Type B pancreatic cell (in vitro differentiated cells): ENCODE measurements at regions not wholly inside any gene's neighbourhood (a gene's known extent, or its start where the extent isn't known, plus 50 kb on each side); places are given as distances from the start of the nearest gene placed in this dataset.

Source experiments
- DNase-seq: peaks from one replicate; pipeline ENCODE4 v3.0.0; 2021; ENCODE audit warnings: mixed read lengths; ENCODE audit not compliant: unreplicated experiment; ENCODE audit errors: extremely low spot score
- H3K27ac Mint-ChIP-seq: 2 replicates; pipeline ENCODE4 v1.8.0; 2021; ENCODE audit warnings: mild to moderate bottlenecking, mixed read lengths
- H3K27me3 Mint-ChIP-seq: 2 replicates; pipeline ENCODE4 v1.8.0; 2021; ENCODE audit warnings: mixed read lengths
- H3K36me3 Mint-ChIP-seq: 2 replicates; pipeline ENCODE4 v1.8.0; 2021; ENCODE audit warnings: mixed read lengths
- H3K4me1 Mint-ChIP-seq: one replicate; pipeline ENCODE4 v1.8.0; 2021; ENCODE audit warnings: mixed read lengths; ENCODE audit not compliant: unreplicated experiment
- H3K4me3 Mint-ChIP-seq: 2 replicates; pipeline ENCODE4 v1.8.0; 2021; ENCODE audit warnings: mild to moderate bottlenecking, mixed read lengths
- H3K9me3 Mint-ChIP-seq: 2 replicates; pipeline ENCODE4 v1.8.0; 2021; ENCODE audit warnings: mixed read lengths
- CTCF ChIP-seq: fragments of 200-600 bp; sonication (generic); conservative IDR thresholded peaks from 2 replicates; pipeline ENCODE4 v1.5.0; 2021; ENCODE audit warnings: antibody characterized with exemption, mild to moderate bottlenecking

GRCh38 chr6:22357724-22358189 lies 60.9 kb upstream of the PRL start:
- Mint-ChIP-seq H3K9me3 (peaks cover 9% of the 10 kb centered on the region), H3K4me1 (peaks cover 29% of the 10 kb centered on the region), H3K4me3 (no peak overlapping the region), H3K27me3 (no peaks in the 10 kb centered on the region), H3K27ac (no peak overlapping the region), H3K36me3 (peaks cover 5% of the 10 kb centered on the region)
- no peak for TF ChIP-seq CTCF
- DNase-seq = no peak

GRCh38 chr6:22361576-22361975 lies 64.7 kb upstream of the PRL start:
- TF ChIP-seq CTCF = no peak
- DNase-seq = no peak
- Mint-ChIP-seq H3K27me3 (no peaks in the 10 kb centered on the region), H3K27ac (no peak overlapping the region), H3K4me3 (peak overlapping the region; percentile 37), H3K36me3 (no peaks in the 10 kb centered on the region), H3K9me3 (peaks cover 3% of the 10 kb centered on the region), H3K4me1 (peaks cover 36% of the 10 kb centered on the region)

- Mint-ChIP-seq H3K4me3 (peak overlapping the region; percentile 79), H3K4me1 (peaks cover 36% of the 10 kb centered on the region), H3K27me3 (no peaks in the 10 kb centered on the region), H3K36me3 (no peaks in the 10 kb centered on the region), H3K27ac (peak overlapping the region; percentile 89), H3K9me3 (peaks cover 3% of the 10 kb centered on the region)
- TF ChIP-seq CTCF = no peak
- no peak for DNase-seq
These were observed 65.5 kb upstream of the PRL start for GRCh38 chr6:22362361-22362760.

- peaks cover 30% of the 10 kb centered on the region for H3K4me1 Mint-ChIP-seq
- no peaks in the 10 kb centered on the region for H3K27me3 Mint-ChIP-seq
- peaks cover 3% of the 10 kb centered on the region for H3K9me3 Mint-ChIP-seq
- no peak for DNase-seq
- no peaks in the 10 kb centered on the region for H3K36me3 Mint-ChIP-seq
- peak overlapping the region; percentile 89 for H3K27ac Mint-ChIP-seq
- peak overlapping the region; percentile 79 for H3K4me3 Mint-ChIP-seq
- no peak for TF ChIP-seq CTCF
These were observed 66.4 kb upstream of the PRL start for GRCh38 chr6:22363166-22363713.

- Mint-ChIP-seq H3K36me3 (no peaks in the 10 kb centered on the region), H3K9me3 (peaks cover 3% of the 10 kb centered on the region), H3K4me3 (peak overlapping the region; percentile 30), H3K4me1 (peaks cover 30% of the 10 kb centered on the region), H3K27ac (peak overlapping the region; percentile 36), H3K27me3 (no peaks in the 10 kb centered on the region)
- TF ChIP-seq CTCF = no peak
- DNase-seq = no peak
These were observed 66.9 kb upstream of the PRL start for GRCh38 chr6:22363714-22364239.
